Superior temporal gyrus (tissue), 1 donor: ENCODE measurements at regions not wholly inside any gene's neighbourhood (a gene's known extent, or its start where the extent isn't known, plus 50 kb on each side); places are given as distances from the start of the nearest gene placed in this dataset.

Experiments
- DNase-seq: peaks from one replicate; pipeline ENCODE4 v3.0.0-alpha.2; 2016; ENCODE audit errors: extremely low spot score

- no peak for DNase-seq
Measured at GRCh38 chr15:69947394-69947793, 150.3 kb downstream of the TLE3 start.

GRCh38 chr15:69949485-69949884, 148.2 kb downstream of the TLE3 start:
- DNase-seq = no peak

- DNase-seq = no peak
Measured at GRCh38 chr15:69951256-69951897, 146.3 kb downstream of the TLE3 start.

GRCh38 chr15:69951898-69952555, 145.7 kb downstream of the TLE3 start:
- no peak for DNase-seq

GRCh38 chr15:69953051-69953450, 144.7 kb downstream of the TLE3 start:
- DNase-seq = no peak

GRCh38 chr15:69953816-69954215, 143.9 kb downstream of the TLE3 start:
- no peak for DNase-seq

GRCh38 chr15:69954666-69955065, 143.1 kb downstream of the TLE3 start:
- no peak for DNase-seq

GRCh38 chr15:69955240-69955894, 142.3 kb downstream of the TLE3 start:
- DNase-seq = no peak

- DNase-seq = no peak
Measured at GRCh38 chr15:69956417-69956816, 141.3 kb downstream of the TLE3 start.

- no peak for DNase-seq
Measured at GRCh38 chr15:69957175-69957574, 140.5 kb downstream of the TLE3 start.

GRCh38 chr15:69958496-69959084, 139.1 kb downstream of the TLE3 start:
- DNase-seq = no peak

- no peak for DNase-seq
Measured at GRCh38 chr15:69962561-69962960, 135.2 kb downstream of the TLE3 start.

- DNase-seq = no peak
Measured at GRCh38 chr15:69963385-69963784, 134.3 kb downstream of the TLE3 start.

- DNase-seq = no peak
Measured at GRCh38 chr15:69971771-69972170, 125.9 kb downstream of the TLE3 start.

- DNase-seq = no peak
Measured at GRCh38 chr15:69972436-69972835, 125.3 kb downstream of the TLE3 start.

GRCh38 chr15:69973102-69973714, 124.5 kb downstream of the TLE3 start:
- no peak for DNase-seq

GRCh38 chr15:69973880-69974279, 123.8 kb downstream of the TLE3 start:
- no peak for DNase-seq

- no peak for DNase-seq
Measured at GRCh38 chr15:69974321-69974720, 123.4 kb downstream of the TLE3 start.

- DNase-seq = no peak
Measured at GRCh38 chr15:69976366-69976994, 121.2 kb downstream of the TLE3 start.

- no peak for DNase-seq
Measured at GRCh38 chr15:69978603-69979002, 119.1 kb downstream of the TLE3 start.

GRCh38 chr15:69979262-69979661, 118.5 kb downstream of the TLE3 start:
- no peak for DNase-seq

GRCh38 chr15:69979783-69980182, 117.9 kb downstream of the TLE3 start:
- DNase-seq = no peak
